GM23248 (cell line): ENCODE measurements at regions not wholly inside any gene's neighbourhood (a gene's known extent, or its start where the extent isn't known, plus 50 kb on each side); places are given as distances from the start of the nearest gene placed in this dataset.

Experiments used
- DNase-seq: peaks from one replicate; pipeline ENCODE4 v3.0.0-alpha.2; 2015
- H2AFZ ChIP-seq: fragments of 200-600 bp; sonication (generic); 2 replicates; pipeline ENCODE4 v1.6.1; 2016; ENCODE audit warnings: antibody characterized with exemption
- H3F3A ChIP-seq: fragments of 200-600 bp; sonication (generic); 2 replicates; pipeline ENCODE4 v1.6.1; 2016; ENCODE audit warnings: mild to moderate bottlenecking, antibody characterized with exemption, mixed run types; ENCODE audit not compliant: insufficient read depth
- H3K27ac ChIP-seq: fragments of 200-600 bp; sonication (generic); 2 replicates; pipeline ENCODE4 v1.5.1; 2016; ENCODE audit warnings: mild to moderate bottlenecking
- H3K27me3 ChIP-seq: fragments of 200-600 bp; sonication (generic); replicated peaks from 2 replicates; pipeline ENCODE4 v1.6.1; 2016; ENCODE audit warnings: mild to moderate bottlenecking; ENCODE audit not compliant: insufficient read depth
- H3K36me3 ChIP-seq: fragments of 200-600 bp; sonication (generic); 2 replicates; pipeline ENCODE4 v1.6.1; 2016; ENCODE audit warnings: low read depth, mild to moderate bottlenecking
- H3K4me1 ChIP-seq: fragments of 200-600 bp; sonication (generic); 2 replicates; pipeline ENCODE4 v1.6.1; 2016; ENCODE audit warnings: mild to moderate bottlenecking; ENCODE audit not compliant: insufficient read depth
- H3K4me2 ChIP-seq: fragments of 200-600 bp; sonication (generic); one replicate; pipeline ENCODE4 v1.6.1; 2016; ENCODE audit warnings: mild to moderate bottlenecking; ENCODE audit not compliant: unreplicated experiment
- H3K4me3 ChIP-seq: fragments of 200-600 bp; sonication (generic); 2 replicates; pipeline ENCODE4 v1.5.1; 2016; ENCODE audit warnings: mild to moderate bottlenecking
- H3K79me2 ChIP-seq: fragments of 200-600 bp; sonication (generic); 2 replicates; pipeline ENCODE4 v1.6.1; 2016; ENCODE audit warnings: mild to moderate bottlenecking; ENCODE audit not compliant: insufficient read depth
- H3K9ac ChIP-seq: fragments of 200-600 bp; sonication (generic); 2 replicates; pipeline ENCODE4 v1.6.1; 2016; ENCODE audit warnings: mild to moderate bottlenecking
- H3K9me2 ChIP-seq: fragments of 200-600 bp; sonication (generic); 2 replicates; pipeline ENCODE4 v1.6.1; 2016; ENCODE audit warnings: mixed run types, mild to moderate bottlenecking, moderate library complexity; ENCODE audit not compliant: insufficient read depth
- H3K9me3 ChIP-seq: fragments of 200-600 bp; sonication (generic); one replicate; pipeline ENCODE4 v1.6.1; 2017; ENCODE audit warnings: low read depth
- H4K20me1 ChIP-seq: fragments of 200-600 bp; sonication (generic); 2 replicates; pipeline ENCODE4 v1.6.0; 2016; ENCODE audit not compliant: insufficient read depth
- EZH2 ChIP-seq: fragments of 200-600 bp; sonication (generic); IDR thresholded peaks from 2 replicates; pipeline ENCODE4 v1.6.1; 2018; ENCODE audit warnings: antibody characterized with exemption, mild to moderate bottlenecking; ENCODE audit not compliant: insufficient read depth, poor library complexity, severe bottlenecking
- EZH2phosphoT487 ChIP-seq: fragments of 200-600 bp; sonication (generic); IDR thresholded peaks from 2 replicates; pipeline ENCODE4 v1.6.1; 2018; ENCODE audit warnings: antibody characterized with exemption, moderate library complexity, mild to moderate bottlenecking, low read depth; ENCODE audit not compliant: insufficient read depth
- WGBS, 2 experiments: methylation state at CpG; one replicate each; pipeline ENCODE4 v1.1.6; 2015 to 2017; ENCODE audit warnings: low lambda C conversion rate in 2 of 2, low coverage in 1 of 2; ENCODE audit errors: missing lambda C conversion rate in 2 of 2; 5-methylcytosine and 5-hydroxymethylcytosine counted together
- in situ Hi-C: fragments of 300-500 bp; cut with MboI; formaldehyde crosslinking; loops from 2 replicates; pipeline ENCODE4 v1.15.0; 2020

DNA sequence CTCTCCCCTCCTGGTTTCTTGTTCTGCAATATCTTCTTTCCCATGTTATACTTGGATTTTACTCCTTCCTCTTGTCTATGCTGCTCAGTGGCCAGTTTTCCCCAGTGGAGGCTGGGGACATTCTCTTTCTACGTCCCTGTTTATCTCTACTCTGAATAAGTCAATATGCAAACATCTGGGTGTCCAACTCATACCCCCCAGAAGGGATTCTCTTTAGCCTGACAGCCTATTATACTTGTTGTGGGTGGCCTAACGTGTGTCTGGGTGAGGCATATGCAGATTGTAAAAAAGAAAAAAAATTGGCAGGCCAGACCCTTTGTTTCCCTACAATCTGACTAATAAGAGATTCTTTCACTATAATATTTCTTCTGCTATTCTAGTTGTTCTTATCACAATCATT, 134.2 kb upstream of the MAF start:
- in situ Hi-C loops, result no loop called here
- Histone ChIP-seq H3F3A (no peaks in the 10 kb centered on the region), H3K9ac (no peak overlapping the region), H3K4me1 (no peaks in the 10 kb centered on the region), H3K9me2 (no peaks in the 10 kb centered on the region), H3K27ac (no peak overlapping the region), H3K27me3 (no peaks in the 10 kb centered on the region), H3K36me3 (no peaks in the 10 kb centered on the region), H3K9me3 (no peaks in the 10 kb centered on the region), H3K79me2 (no peaks in the 10 kb centered on the region), H3K4me3 (no peak overlapping the region), H2AFZ (no peak overlapping the region), H4K20me1 (no peaks in the 10 kb centered on the region), H3K4me2 (no peak overlapping the region)
- no peak for DNase-seq
- TF ChIP-seq EZH2 (no peak), EZH2phosphoT487 (no peak)
- WGBS, 2 experiments, result 1 to 9% methylated on average over 2 of the region's 2 CpGs

DNA sequence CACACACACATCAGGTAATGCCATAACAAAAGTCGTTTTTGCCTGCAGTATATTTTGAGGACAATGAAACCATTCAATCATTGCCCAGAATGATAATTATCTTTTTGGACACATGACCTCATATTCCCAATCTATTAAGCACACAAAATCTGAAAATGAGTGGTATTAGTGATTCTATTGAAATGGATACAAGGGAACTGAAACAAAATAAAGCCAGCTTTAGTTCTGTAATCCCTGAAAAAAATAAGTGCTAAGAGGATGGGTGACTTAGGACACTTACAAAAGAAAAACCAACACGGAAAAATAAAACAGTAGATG, 128.3 kb upstream of the MAF start:
- WGBS, 2 experiments, result 26 to 27% methylated on average over 2 of the region's 2 CpGs
- no peak overlapping the region for H3K9ac ChIP-seq
- no peaks in the 10 kb centered on the region for H3K27me3 ChIP-seq
- H3K36me3 ChIP-seq, result no peaks in the 10 kb centered on the region
- in situ Hi-C loops, result no loop called here
- H2AFZ ChIP-seq, result no peak overlapping the region
- H3K4me1 ChIP-seq, result no peaks in the 10 kb centered on the region
- no peak overlapping the region for H3K27ac ChIP-seq
- H3K9me3 ChIP-seq, result no peaks in the 10 kb centered on the region
- H4K20me1 ChIP-seq, result no peaks in the 10 kb centered on the region
- H3K79me2 ChIP-seq, result no peaks in the 10 kb centered on the region
- H3F3A ChIP-seq, result no peaks in the 10 kb centered on the region
- DNase-seq, result no peak
- H3K4me2 ChIP-seq, result no peak overlapping the region
- no peaks in the 10 kb centered on the region for H3K9me2 ChIP-seq
- no peak overlapping the region for H3K4me3 ChIP-seq
- TF ChIP-seq EZH2phosphoT487, result no peak
- TF ChIP-seq EZH2, result no peak

DNA sequence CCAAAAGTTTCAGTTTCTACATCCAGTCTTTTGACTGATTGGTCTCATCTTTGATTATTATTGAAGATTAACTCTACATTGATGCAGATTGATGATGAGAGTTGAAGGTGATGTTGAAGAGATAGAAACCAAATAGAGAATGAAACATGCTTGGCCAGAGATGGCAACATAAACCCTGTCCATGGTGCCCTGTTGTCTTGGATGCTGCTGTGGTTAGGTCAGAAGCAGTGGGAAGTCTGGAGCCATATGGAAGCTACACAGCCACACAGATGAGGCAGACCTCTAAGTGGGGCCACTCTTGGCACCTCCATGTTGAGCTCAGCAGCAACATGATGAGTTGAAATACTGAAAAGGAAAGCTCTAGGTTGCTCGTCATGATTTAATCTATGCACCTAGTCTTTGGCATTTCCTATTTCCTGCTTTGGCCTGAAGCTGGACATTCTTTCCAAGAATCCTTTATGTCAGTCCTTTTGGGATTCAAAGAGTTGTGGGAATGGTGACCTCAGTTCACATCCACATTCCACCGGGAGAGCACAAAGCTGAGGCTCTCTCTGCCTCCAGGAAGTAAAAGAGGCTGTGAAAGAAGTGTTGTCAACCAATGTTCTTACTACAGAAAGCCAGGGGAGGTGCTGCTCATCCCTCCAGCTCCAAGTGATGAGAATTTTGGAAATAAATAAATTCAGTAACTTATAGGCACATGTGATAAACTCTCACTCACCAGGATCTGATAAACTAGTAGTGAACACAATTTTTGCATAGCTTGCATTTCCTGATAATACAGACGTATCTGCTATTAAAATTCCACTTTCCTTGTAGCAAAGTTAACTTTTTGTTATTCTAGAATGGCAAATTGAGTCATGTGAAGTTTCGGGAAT, 127.7 kb upstream of the MAF start:
- in situ Hi-C loops, result no loop called here

DNA sequence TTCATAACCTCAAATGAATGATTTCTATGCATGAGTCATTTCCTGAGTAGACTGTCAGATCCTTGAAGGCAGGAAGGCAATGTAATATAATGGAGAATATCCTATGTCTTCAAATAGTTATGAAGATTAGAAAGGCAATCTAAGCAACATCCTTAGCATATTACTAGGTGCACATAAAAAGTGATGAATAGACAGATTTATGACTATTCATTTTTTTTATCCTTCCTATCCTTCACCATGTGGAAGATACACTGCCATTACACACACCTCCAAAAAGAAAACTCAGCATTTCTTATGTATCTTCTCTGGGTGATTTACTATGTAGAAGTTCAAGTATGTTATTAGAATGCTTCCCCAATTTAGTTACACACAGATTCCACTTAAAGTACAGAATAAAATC, 126.4 kb upstream of the MAF start:
- no peak for DNase-seq
- Histone ChIP-seq H3K4me2 (no peak overlapping the region), H3K4me3 (no peak overlapping the region), H2AFZ (no peak overlapping the region), H3K4me1 (no peaks in the 10 kb centered on the region), H3K36me3 (no peaks in the 10 kb centered on the region), H3K9me3 (no peaks in the 10 kb centered on the region), H4K20me1 (no peaks in the 10 kb centered on the region), H3K79me2 (no peaks in the 10 kb centered on the region), H3K9ac (no peak overlapping the region), H3K27me3 (no peaks in the 10 kb centered on the region), H3K27ac (no peak overlapping the region), H3K9me2 (no peaks in the 10 kb centered on the region), H3F3A (no peaks in the 10 kb centered on the region)
- in situ Hi-C loops, result no loop called here
- TF ChIP-seq EZH2phosphoT487, result no peak
- no peak for TF ChIP-seq EZH2

More for the DNA sequence above, 127.7 kb upstream of the MAF start:
- Histone ChIP-seq H3K36me3 (no peaks in the 10 kb centered on the region), H3K79me2 (no peaks in the 10 kb centered on the region), H3K9ac (no peak overlapping the region), H3K9me2 (no peaks in the 10 kb centered on the region), H3K27me3 (no peaks in the 10 kb centered on the region), H3K9me3 (no peaks in the 10 kb centered on the region), H3K27ac (no peak overlapping the region), H3K4me3 (no peak overlapping the region), H4K20me1 (no peaks in the 10 kb centered on the region), H3K4me1 (no peaks in the 10 kb centered on the region), H3K4me2 (no peak overlapping the region), H3F3A (no peaks in the 10 kb centered on the region), H2AFZ (no peak overlapping the region)
- whole genome bisulfite sequencing, 2 experiments, result 30% methylated on average over 4 of the region's 4 CpGs
- no peak for DNase-seq
- no peak for TF ChIP-seq EZH2phosphoT487
- TF ChIP-seq EZH2, result no peak

DNA sequence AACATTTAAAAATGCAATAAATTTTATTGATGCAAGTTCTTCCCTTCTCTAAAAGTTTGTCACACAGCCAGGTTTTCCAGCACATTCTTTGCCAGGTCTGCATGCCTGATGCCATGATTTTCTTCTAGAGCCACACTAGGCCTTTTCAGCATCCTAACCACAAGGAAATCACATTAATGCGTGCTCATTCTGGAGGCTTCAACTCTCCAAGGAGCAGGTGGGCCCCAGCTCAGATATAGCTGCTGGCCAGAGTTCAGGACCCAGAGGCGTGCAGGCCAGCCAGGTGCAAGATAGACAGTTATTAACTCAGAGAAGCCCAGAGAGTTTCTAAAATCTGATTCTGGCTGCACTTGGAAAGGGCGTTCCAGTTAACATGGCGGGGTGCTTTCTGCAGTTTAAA, 124.5 kb upstream of the MAF start:
- WGBS, 2 experiments, result 38 to 42% methylated on average over 4 of the region's 4 CpGs
- Histone ChIP-seq H3K9me3 (no peaks in the 10 kb centered on the region), H3K27ac (no peak overlapping the region), H3K79me2 (no peaks in the 10 kb centered on the region), H4K20me1 (no peaks in the 10 kb centered on the region), H3K27me3 (no peaks in the 10 kb centered on the region), H3K4me2 (no peak overlapping the region), H2AFZ (no peak overlapping the region), H3K9ac (no peak overlapping the region), H3K4me3 (no peak overlapping the region), H3K4me1 (no peaks in the 10 kb centered on the region), H3K36me3 (no peaks in the 10 kb centered on the region), H3K9me2 (no peaks in the 10 kb centered on the region), H3F3A (no peaks in the 10 kb centered on the region)
- no peak for DNase-seq
- in situ Hi-C loops, result no loop called here
- TF ChIP-seq EZH2phosphoT487 (no peak), EZH2 (no peak)
